H1 (cell line): ENCODE measurements at regions not wholly inside any gene's neighbourhood (a gene's known extent, or its start where the extent isn't known, plus 50 kb on each side); places are given as distances from the start of the nearest gene placed in this dataset.

ENCODE experiments used
- CTCF ChIA-PET: fragments of 300-600 bp; sonication (Branson Sonifier 250); formaldehyde crosslinking; loops from one replicate; lab custom pipeline; 2021; ENCODE audit not compliant: partially characterized antibody; lab: Charles Lee
- POLR2A ChIA-PET: fragments of 300-600 bp; sonication (Branson Sonifier 250); formaldehyde crosslinking; loops from one replicate; lab custom pipeline; 2021; ENCODE audit warnings: inconsistent platforms; ENCODE audit not compliant: partially characterized antibody; lab: Charles Lee
- DNase-seq, 2 experiments: peaks; one replicate each; pipeline versions ENCODE4 v3.0.0 to v3.0.0-alpha.2; 2010 to 2022; ENCODE audit warnings: low spot score in 2 of 2, low read depth in 1 of 2, mixed read lengths in 1 of 2
- FAIRE-seq: peaks from 2 replicates; lab custom pipeline; 2011; peaks lifted over from hg19 to GRCh38; lab: Jason Lieb, UNC
- H2AFZ ChIP-seq: 2 replicates; pipeline ENCODE4 v1.8.1; 2012; ENCODE audit warnings: low read length, inconsistent platforms
- H2AK5ac ChIP-seq: 2 replicates; pipeline ENCODE4 v1.6.1; 2013; ENCODE audit warnings: low read depth, low read length
- H2BK120ac ChIP-seq: replicated peaks from 2 replicates; pipeline ENCODE3; 2013; ENCODE audit warnings: low read depth, low read length, inconsistent platforms
- H2BK12ac ChIP-seq: 2 replicates; pipeline ENCODE4 v1.6.1; 2013; ENCODE audit warnings: low read depth, low read length
- H2BK15ac ChIP-seq: 2 replicates; pipeline ENCODE4 v1.6.1; 2013; ENCODE audit warnings: low read length
- H2BK20ac ChIP-seq: 2 replicates; pipeline ENCODE4 v1.6.1; 2013; ENCODE audit warnings: low read length
- H2BK5ac ChIP-seq: 2 replicates; pipeline ENCODE4 v1.6.1; 2013; ENCODE audit warnings: low read depth, low read length
- H3K14ac ChIP-seq: 2 replicates; pipeline ENCODE4 v1.6.1; 2013; ENCODE audit warnings: inconsistent platforms; ENCODE audit not compliant: insufficient read length
- H3K18ac ChIP-seq: 2 replicates; pipeline ENCODE4 v1.6.1; 2013; ENCODE audit warnings: low read length; ENCODE audit errors: extremely low read depth
- H3K23ac ChIP-seq: 2 replicates; pipeline ENCODE4 v1.6.1; 2013; ENCODE audit warnings: inconsistent platforms; ENCODE audit not compliant: insufficient read length
- H3K23me2 ChIP-seq: 2 replicates; pipeline ENCODE4 v1.6.1; 2013; ENCODE audit warnings: low read depth, low read length
- H3K27ac ChIP-seq: 2 replicates; pipeline ENCODE4 v1.6.1; 2011; ENCODE audit warnings: low read depth, low read length, inconsistent platforms
- H3K27me3 ChIP-seq, 4 experiments: replicated peaks in 1 of 4; 1 replicate in 1 of 4; 2 replicates in 3 of 4; pipeline versions ENCODE4 v1.6.1 to v1.8.1; 2011 to 2013; ENCODE audit warnings: low read length in 3 of 4, mild to moderate bottlenecking in 3 of 4, inconsistent platforms in 2 of 4, mixed read lengths in 2 of 4, moderate library complexity in 1 of 4; ENCODE audit not compliant: control insufficient read depth in 3 of 4, insufficient read depth in 3 of 4; ENCODE audit errors: extremely low read depth in 1 of 4
- H3K36me3 ChIP-seq, 4 experiments: 2 replicates each; pipeline versions ENCODE4 v1.6.1 to v1.8.1; 2011 to 2013; ENCODE audit warnings: mild to moderate bottlenecking in 4 of 4, low read length in 3 of 4, moderate library complexity in 2 of 4, control low read depth in 1 of 4, inconsistent platforms in 1 of 4; ENCODE audit not compliant: insufficient read depth in 4 of 4, control insufficient read depth in 2 of 4
- H3K4ac ChIP-seq: replicated peaks from 2 replicates; pipeline ENCODE3; 2013; ENCODE audit warnings: low read length, low read depth, mixed read lengths, inconsistent platforms; ENCODE audit not compliant: insufficient read length
- H3K4me1 ChIP-seq, 4 experiments: replicated peaks in 1 of 4; 1 replicate in 1 of 4; 2 replicates in 3 of 4; pipeline versions ENCODE4 v1.6.1 to v1.8.1; 2011 to 2013; ENCODE audit warnings: low read length in 3 of 4, inconsistent platforms in 2 of 4, mixed read lengths in 1 of 4; ENCODE audit not compliant: insufficient read depth in 4 of 4, control insufficient read depth in 3 of 4
- H3K4me2 ChIP-seq, 2 experiments: 2 replicates each; pipeline versions ENCODE4 v1.6.1 to v1.8.1; 2011 to 2013; ENCODE audit warnings: low read depth in 2 of 2, low read length in 2 of 2, control low read depth in 1 of 2, inconsistent platforms in 1 of 2, mild to moderate bottlenecking in 1 of 2; ENCODE audit not compliant: insufficient read depth in 1 of 2
- H3K4me3 ChIP-seq, 4 experiments: fragments of 200-600, 300-600 bp in 1 of 4; sonication (generic), shearing (Covaris generic), sonication (Bioruptor Twin) in 1 of 4; 2 replicates each; pipeline versions ENCODE4 v1.5.1 to v1.8.1; 2011 to 2016; ENCODE audit warnings: low read length in 4 of 4, low read depth in 3 of 4, control low read depth in 2 of 4, inconsistent platforms in 2 of 4, mild to moderate bottlenecking in 2 of 4, mixed read lengths in 1 of 4, moderate library complexity in 1 of 4; ENCODE audit not compliant: insufficient read depth in 2 of 4; ENCODE audit errors: extremely low read depth in 1 of 4
- H3K56ac ChIP-seq: replicated peaks from 2 replicates; pipeline ENCODE3; 2013; ENCODE audit warnings: low read depth, mild to moderate bottlenecking, mixed read lengths, low read length, inconsistent platforms; ENCODE audit not compliant: insufficient read length
- H3K79me1 ChIP-seq: 2 replicates; pipeline ENCODE4 v1.6.1; 2013; ENCODE audit warnings: low read depth, low read length, control low read depth
- H3K79me2 ChIP-seq, 2 experiments: 2 replicates each; pipeline versions ENCODE4 v1.6.1 to v1.8.1; 2012 to 2013; ENCODE audit warnings: low read length in 2 of 2, mild to moderate bottlenecking in 2 of 2, inconsistent platforms in 1 of 2; ENCODE audit not compliant: insufficient read depth in 2 of 2, control insufficient read depth in 1 of 2
- H3K9ac ChIP-seq, 4 experiments: replicated peaks in 1 of 4; 1 replicate in 1 of 4; 2 replicates in 3 of 4; pipeline versions ENCODE4 v1.6.1 to v1.8.1; 2011 to 2013; ENCODE audit warnings: low read depth in 3 of 4, low read length in 3 of 4, control low read depth in 2 of 4, mild to moderate bottlenecking in 2 of 4, moderate library complexity in 2 of 4, inconsistent platforms in 1 of 4; ENCODE audit errors: extremely low read depth in 1 of 4
- H3K9me3 ChIP-seq, 2 experiments: 2 replicates each; pipeline versions ENCODE4 v1.6.1 to v1.8.1; 2012 to 2013; ENCODE audit warnings: mild to moderate bottlenecking in 2 of 2, moderate library complexity in 2 of 2, control low read depth in 1 of 2, inconsistent platforms in 1 of 2, low read depth in 1 of 2, low read length in 1 of 2, mixed read lengths in 1 of 2; ENCODE audit not compliant: insufficient read depth in 2 of 2
- H4K20me1 ChIP-seq, 2 experiments: replicated peaks in 1 of 2; 2 replicates each; pipeline versions ENCODE3 to v1.8.1; 2011 to 2013; ENCODE audit warnings: inconsistent platforms in 2 of 2, low read length in 2 of 2, mild to moderate bottlenecking in 1 of 2; ENCODE audit not compliant: insufficient read depth in 2 of 2, control insufficient read depth in 1 of 2
- H4K5ac ChIP-seq: 2 replicates; pipeline ENCODE4 v1.6.1; 2013; ENCODE audit warnings: low read length, low read depth, mixed read lengths, inconsistent platforms; ENCODE audit not compliant: insufficient read length
- H4K8ac ChIP-seq: 2 replicates; pipeline ENCODE4 v1.8.0; 2013; ENCODE audit warnings: mild to moderate bottlenecking, moderate library complexity, low read length, inconsistent platforms; ENCODE audit not compliant: insufficient read depth; ENCODE audit errors: extremely low read depth
- H4K91ac ChIP-seq: replicated peaks from 2 replicates; pipeline ENCODE3; 2013; ENCODE audit warnings: low read length, mixed read lengths, inconsistent platforms; ENCODE audit not compliant: insufficient read length
- KDM1A ChIP-seq: fragments of 200-600, 300-600 bp; sonication (generic); IDR thresholded peaks from 2 replicates; pipeline ENCODE4 v1.7.1; 2016; ENCODE audit warnings: mild to moderate bottlenecking, low read length, borderline replicate concordance
- MAFK ChIP-seq: IDR thresholded peaks from 2 replicates; pipeline ENCODE4 v1.6.1; 2012; ENCODE audit warnings: low read depth, mild to moderate bottlenecking, improper control_type of control experiment, low read length
- SIRT6 ChIP-seq: IDR thresholded peaks from one replicate; pipeline ENCODE4 v1.7.1; 2012; ENCODE audit warnings: low read length, inconsistent platforms
- TBP ChIP-seq: IDR thresholded peaks from 2 replicates; pipeline ENCODE4 v1.6.1; 2011; ENCODE audit warnings: low read depth, low read length, improper control_type of control experiment
- WGBS, 2 experiments: shearing (Covaris generic) in 1 of 2; methylation state at CpG; one replicate each; pipeline versions ENCODE4 v1.1.6 to v1.1.7; 2013 to 2015; ENCODE audit warnings: low lambda C conversion rate in 2 of 2, mixed read lengths in 2 of 2, inconsistent platforms in 1 of 2, low coverage in 1 of 2, missing lambda C conversion rate in 1 of 2; ENCODE audit not compliant: insufficient replicate concordance in 2 of 2, insufficient coverage in 1 of 2, insufficient read length in 1 of 2; ENCODE audit errors: extremely low coverage in 1 of 2, missing lambda C conversion rate in 1 of 2; 5-methylcytosine and 5-hydroxymethylcytosine counted together

GRCh38 chr12:13670285-13670866, 311.0 kb downstream of the GRIN2B start:
- Histone ChIP-seq H2BK120ac (no peak overlapping the region), H3K4me1 (no peaks in the 10 kb centered on the region), H2AK5ac (no peak overlapping the region), H2BK12ac (no peak overlapping the region), H2AFZ (no peak overlapping the region), H3K56ac (no peak overlapping the region), H3K4ac (no peak overlapping the region), H3K23me2 (no peaks in the 10 kb centered on the region), H2BK5ac (no peak overlapping the region), H3K9me3 (no peaks in the 10 kb centered on the region), H4K20me1 (no peaks in the 10 kb centered on the region), H3K79me2 (no peaks in the 10 kb centered on the region), H3K4me3 (no peak overlapping the region), H3K4me2 (no peak overlapping the region), H4K91ac (no peak overlapping the region), H2BK20ac (no peak overlapping the region), H3K27me3 (no peaks in the 10 kb centered on the region), H3K79me1 (no peaks in the 10 kb centered on the region), H3K23ac (no peak overlapping the region), H3K14ac (no peak overlapping the region), H4K5ac (no peak overlapping the region), H3K9ac (no peak overlapping the region), H3K18ac (no peak overlapping the region), H3K36me3 (no peaks in the 10 kb centered on the region), H3K27ac (no peak overlapping the region), H2BK15ac (no peak overlapping the region), H4K8ac (no peak overlapping the region)
- ChIA-PET POLR2A (no interaction called here), CTCF (interaction anchor here (1.0 to 2.0 kb wide), 2 partner anchors 9 to 10 kb away, joined by 4 to 13 read pairs; no protein-coding TSS in a partner anchor)
- FAIRE-seq (no peak), DNase-seq (no peak)
- TF ChIP-seq TBP = no peak
- no peak for TF ChIP-seq KDM1A
- no peak for TF ChIP-seq SIRT6
- TF ChIP-seq MAFK = peak; percentile 34; the same call in 1 of the 2 replicates
- WGBS, 2 experiments = 68% methylated on average over 1 of the region's 1 CpG; no CpG with 5 or more reads in 1 of the 2 experiments
